ENCODE measurements at regions not wholly inside any gene's neighbourhood (a gene's known extent, or its start where the extent isn't known, plus 50 kb on each side); places are given as distances from the start of the nearest gene placed in this dataset.
"Not testable (repeated sequence)": the region's sequence is repeated elsewhere in the genome, so short reads cannot be mapped to it uniquely, and the experiment has no call there.

GRCh38 chr4:188754372-188755002 is 615.2 kb downstream of the TRIML1 start:
- DNase-seq: no peak

DNA sequence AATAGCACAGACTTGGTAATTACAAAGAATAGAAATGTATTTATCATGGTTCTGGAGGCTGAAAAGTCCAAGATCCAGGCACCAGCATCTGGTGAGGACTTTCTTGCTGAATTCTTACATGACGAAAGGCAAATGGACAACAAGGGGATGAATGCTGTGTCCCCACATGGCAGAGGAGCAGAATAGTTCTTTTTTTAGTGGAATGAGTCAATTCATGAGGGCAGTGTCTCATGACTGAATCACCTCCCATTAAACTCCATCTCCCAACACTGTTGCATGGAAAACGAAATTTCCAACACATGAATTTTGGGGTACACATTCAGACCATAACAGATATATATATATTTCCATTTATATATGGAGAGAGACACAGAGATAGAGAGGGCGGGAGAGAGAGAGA is 628.3 kb downstream of the TRIML1 start:
- DNase-seq: no peak

GRCh38 chr4:188778905-188779304 is 639.7 kb downstream of the TRIML1 start:
- DNase-seq: no peak

- DNase-seq: no peak
Measured at GRCh38 chr4:188779581-188779980, 640.3 kb downstream of the TRIML1 start.

DNA sequence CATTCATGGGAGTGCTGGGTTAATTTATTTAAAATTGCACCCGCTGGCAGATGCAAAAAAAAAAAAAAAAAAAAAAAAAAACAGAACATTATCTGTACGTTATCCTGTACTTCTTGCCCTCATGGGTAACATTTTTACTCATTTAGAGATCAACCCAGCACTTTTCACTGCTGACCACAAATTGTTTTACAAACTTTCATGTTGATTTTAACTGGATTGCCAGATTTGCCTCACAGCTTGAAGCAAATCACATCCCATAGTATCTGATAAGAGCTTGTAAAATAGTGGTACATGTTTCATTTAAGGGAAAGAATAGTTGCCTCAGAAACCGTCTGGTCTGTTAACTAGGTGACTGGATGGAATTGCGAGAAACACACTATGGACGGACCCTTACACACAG is 640.8 kb downstream of the TRIML1 start:
- DNase-seq: no peak

- DNase-seq: no peak
Measured at GRCh38 chr4:188780686-188781085, 641.4 kb downstream of the TRIML1 start.

DNA sequence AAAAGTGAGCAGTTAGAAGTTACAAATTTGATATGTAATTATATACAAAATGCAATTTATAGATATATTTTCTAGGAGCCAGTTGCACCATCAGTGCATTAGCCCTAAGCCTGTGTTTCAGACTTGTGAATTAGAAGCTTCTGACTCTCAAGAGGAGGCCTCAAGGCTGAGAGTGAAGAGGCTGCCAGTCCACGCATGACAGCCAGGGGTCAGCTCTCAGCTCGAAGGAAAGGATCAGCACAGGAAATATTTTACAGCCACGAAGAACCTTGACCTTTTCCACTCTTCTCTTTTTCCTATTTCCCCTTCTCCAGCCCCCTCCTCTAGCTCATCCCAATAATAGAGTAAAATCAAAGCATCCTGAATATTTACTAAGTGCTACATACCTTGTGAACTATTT is 642.4 kb downstream of the TRIML1 start:
- DNase-seq: no peak

GRCh38 chr4:188783175-188783574 is 643.9 kb downstream of the TRIML1 start:
- no peak for DNase-seq

DNA sequence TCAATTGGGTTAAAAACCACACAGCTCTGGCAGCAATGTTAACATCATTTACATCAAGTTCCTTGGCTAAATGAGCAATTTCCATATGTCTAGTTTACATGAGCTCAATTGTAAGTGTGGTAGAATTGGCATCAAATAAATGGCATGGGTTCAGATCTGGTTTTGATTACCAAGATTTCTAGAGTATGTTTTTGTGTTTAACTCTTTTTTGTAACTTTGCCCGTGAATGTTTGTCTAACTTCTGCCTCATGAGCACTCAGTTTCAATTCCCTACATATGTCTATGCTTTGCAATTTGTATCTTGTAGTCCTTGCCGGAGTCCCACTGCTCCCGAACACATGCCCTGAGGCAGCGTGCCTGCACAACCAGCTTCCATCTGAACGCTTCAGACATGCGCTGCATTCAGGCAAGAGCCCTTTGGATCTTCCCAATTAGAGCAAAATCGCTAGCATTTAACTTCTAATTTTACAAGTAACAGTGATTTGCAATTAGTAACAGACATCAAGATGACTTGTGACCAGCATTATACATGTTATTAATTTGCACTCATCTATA is 644.4 kb downstream of the TRIML1 start:
- DNase-seq: no peak

DNA sequence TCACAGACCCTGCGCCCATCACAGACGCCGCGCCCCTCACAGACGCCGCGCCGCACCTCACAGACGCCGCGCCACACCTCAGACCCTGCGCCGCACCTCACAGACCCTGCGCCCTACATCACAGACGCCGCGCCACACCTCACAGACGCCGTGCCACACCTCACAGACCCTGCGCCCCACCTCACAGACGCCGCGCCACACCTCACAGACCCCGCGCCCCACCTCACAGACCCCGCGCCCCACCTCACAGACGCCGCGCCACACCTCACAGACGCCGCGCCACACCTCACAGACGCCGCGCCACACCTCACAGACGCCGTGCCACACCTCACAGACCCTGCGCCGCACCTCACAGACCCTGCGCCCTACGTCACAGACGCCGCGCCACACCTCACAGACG is 657.4 kb downstream of the TRIML1 start:
- DNase-seq: not testable (repeated sequence)

- DNase-seq: not testable (repeated sequence)
Measured at GRCh38 chr4:188797011-188797410, 657.8 kb downstream of the TRIML1 start.

DNA sequence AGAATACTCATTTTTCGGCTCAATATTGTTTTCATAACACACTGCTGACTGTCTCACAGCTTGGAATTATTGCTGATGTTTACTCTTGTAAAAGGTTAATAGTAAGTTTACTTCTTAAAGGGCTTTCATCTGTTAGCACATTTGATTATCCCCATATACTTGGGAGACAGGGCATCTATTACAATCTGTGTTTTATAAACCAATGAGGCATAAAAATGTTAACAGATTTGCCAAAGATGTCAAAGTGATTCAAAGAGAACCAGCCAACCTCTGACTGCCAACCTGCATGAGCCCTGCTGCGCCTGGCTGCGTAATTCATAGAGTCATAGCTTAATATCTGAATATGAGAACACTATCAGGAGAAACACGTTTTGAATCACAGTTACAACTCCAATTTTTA is 665.6 kb downstream of the TRIML1 start:
- no peak for DNase-seq

DNA sequence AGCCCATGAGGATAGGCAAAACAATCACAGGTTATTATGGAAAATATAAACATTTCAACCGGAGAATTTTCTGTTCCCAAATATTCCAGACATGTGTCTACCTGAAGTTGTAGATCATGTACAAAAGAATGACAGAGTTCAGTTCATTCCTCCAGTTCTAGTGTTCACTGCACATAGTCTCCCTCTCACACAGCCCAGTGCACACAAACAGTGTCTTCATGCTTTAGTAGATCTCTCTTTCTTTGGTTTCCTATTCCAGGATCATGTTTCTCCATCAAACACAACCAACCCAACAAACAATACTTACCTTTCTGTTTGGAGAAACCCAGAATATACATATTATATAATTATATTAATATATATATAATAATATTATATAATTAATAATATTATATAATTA is 671.9 kb downstream of the TRIML1 start:
- no peak for DNase-seq

DNA sequence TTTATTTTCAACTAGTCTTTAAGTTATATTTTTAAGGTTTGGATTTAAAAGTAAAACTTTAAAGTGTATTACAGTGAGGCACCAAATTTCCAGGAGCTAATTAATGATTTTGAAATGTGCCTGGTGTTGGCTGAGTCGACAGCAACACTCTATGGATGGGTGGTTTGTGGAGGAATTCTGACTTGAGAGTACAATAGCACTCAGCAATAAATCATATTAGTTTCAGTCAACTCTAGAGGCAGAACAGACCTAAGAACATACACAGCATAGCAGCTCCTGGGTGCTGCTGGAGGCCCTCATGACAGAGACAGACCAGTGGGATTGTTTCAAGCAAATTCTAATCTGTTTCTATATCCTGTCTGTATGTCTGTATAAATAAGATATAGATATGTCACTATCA is 673.4 kb downstream of the TRIML1 start:
- DNase-seq: no peak

- no peak for DNase-seq
Measured at GRCh38 chr4:188818300-188818699, 679.1 kb downstream of the TRIML1 start.

DNA sequence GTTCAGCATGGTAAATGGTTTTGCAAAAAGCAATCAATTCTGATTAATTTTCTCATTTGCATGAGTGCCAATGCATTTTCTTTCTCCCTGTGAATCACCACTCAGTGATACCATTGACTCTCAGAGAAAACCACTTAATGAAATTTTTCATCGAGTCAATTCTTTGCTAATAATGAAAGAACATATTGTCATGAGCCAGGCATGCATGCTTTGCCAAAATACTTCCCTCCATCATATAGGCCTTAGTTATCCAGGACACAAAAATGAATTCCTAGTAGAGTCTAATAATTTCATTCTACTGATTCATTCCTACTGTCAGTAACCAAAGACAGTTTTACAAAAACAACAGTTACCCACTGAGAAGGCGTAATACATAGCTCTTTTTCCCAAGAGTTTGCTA is 680.0 kb downstream of the TRIML1 start:
- no peak for DNase-seq

DNA sequence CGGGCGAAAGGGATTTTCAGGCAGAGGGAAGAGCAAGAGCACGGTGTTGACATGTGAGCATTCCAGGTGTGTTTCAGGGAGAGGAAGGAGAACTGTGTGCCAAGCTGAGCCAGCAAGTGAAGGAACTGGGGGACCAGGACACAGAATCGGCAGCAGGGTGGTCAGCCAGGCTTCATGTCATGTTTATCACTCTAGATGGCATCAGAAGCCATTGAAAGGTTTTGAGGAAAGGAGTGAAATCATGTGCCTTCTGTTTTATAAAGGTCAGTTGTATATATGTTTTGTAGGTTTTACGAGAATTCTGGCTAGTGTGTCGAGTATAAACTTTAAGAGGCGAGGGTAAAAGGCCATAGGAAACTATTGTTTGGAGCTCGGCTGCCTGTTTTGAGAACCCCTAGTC is 682.3 kb downstream of the TRIML1 start:
- no peak for DNase-seq

DNA sequence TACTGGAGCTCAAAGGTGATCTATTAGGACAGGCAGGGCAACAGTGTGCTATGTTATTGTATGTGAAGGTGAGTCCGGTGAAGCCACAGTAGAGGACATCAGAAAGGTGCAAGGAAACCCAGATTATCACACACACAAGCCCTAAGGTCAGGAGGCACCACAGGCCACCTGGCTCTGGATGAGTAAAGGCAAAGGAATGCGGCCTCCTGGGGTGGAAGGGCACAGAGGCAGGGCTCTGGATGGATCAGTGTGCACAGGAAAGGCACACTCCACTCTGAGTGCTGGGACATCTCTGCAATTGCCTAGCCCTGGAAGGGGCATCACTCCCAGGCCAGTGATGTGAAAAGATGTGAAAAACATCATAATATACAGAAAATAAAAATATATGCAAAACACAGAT is 683.5 kb downstream of the TRIML1 start:
- no peak for DNase-seq

GRCh38 chr4:188824553-188824952 is 685.3 kb downstream of the TRIML1 start:
- no peak for DNase-seq

DNA sequence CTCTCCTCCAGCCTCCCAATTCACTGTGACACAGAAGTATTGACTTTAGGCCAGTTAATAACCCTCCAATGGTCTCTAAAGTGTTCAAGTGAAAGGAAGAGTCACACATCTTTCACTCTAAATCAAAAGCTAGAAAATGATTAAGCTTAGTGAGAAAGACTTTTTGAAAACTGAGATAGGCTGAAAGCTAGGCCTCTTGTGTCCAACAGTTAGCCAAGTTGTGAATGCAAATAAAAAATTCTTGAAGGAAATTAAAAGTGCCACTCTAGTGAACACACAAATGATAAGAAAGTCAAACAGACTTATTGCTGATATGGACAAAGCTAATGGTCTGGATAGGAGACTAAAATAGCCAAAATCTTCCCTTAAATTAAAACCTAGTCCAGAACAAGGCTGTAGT is 687.2 kb downstream of the TRIML1 start:
- DNase-seq: no peak

- DNase-seq: no peak
Measured at GRCh38 chr4:188839704-188840103, 700.5 kb downstream of the TRIML1 start.

GRCh38 chr4:188841523-188841922 is 702.3 kb downstream of the TRIML1 start:
- DNase-seq: no peak

GRCh38 chr4:188854436-188854835 is 715.2 kb downstream of the TRIML1 start:
- no peak for DNase-seq

DNA sequence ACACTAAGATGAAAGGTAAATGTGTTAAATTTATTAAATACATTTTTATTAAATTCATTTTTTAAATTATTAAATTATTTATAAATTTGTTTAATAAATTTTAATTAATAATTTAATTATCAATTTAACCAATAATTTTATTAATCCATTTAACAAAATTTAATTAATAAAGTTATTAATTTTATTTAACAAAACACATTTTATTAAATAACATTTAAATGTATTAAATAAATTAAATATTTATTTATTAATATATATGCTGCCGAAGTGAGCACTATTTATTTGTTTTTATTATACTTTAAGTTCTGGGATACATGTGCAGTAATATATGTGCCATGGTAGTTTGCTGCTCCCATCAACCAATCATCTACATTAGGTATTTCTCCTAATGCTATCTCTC is 719.5 kb downstream of the TRIML1 start:
- DNase-seq: no peak

GRCh38 chr4:188864741-188865140 is 725.5 kb downstream of the TRIML1 start:
- DNase-seq: no peak

All from stimulated activated CD4-positive, alpha-beta T cell treated with anti-CD3 and anti-CD28 coated beads, Interleukin-2, amount 100 ng/mL, for 24 hours (primary cell).